ENCODE measurements at regions not wholly inside any gene's neighbourhood (a gene's known extent, or its start where the extent isn't known, plus 50 kb on each side); places are given as distances from the start of the nearest gene placed in this dataset.

- no peak for TF ChIP-seq EZH2 (IDR thresholded peaks at IDR 0.05; ENCODE audit: borderline replicate concordance, low read depth, low read length, severe bottlenecking)
- TF ChIP-seq GATA2 (IDR thresholded peaks at IDR 0.05; ENCODE audit: insufficient read depth, insufficient read length, low read depth, low read length), result no peak
- TF ChIP-seq POLR2A (IDR thresholded peaks at IDR 0.05; ENCODE audit: low read depth, low read length), result no peak
- no peak for TF ChIP-seq MYC (IDR thresholded peaks at IDR 0.05; ENCODE audit: low read depth, low read length)
- no peak for TF ChIP-seq CTCF (IDR thresholded peaks at IDR 0.05; ENCODE audit: extremely low read depth in 1 of 2, insufficient read depth in 1 of 2, low read depth in 1 of 2, low read length in 2 of 2)
- no peak for TF ChIP-seq FOS (IDR thresholded peaks at IDR 0.05; ENCODE audit: borderline replicate concordance, insufficient read depth, low read length)
- TF ChIP-seq MAX (IDR thresholded peaks at IDR 0.05; ENCODE audit: insufficient read depth, insufficient read length), result no peak
- TF ChIP-seq JUN (IDR thresholded peaks at IDR 0.05; ENCODE audit: borderline replicate concordance, insufficient read depth, insufficient read length, low read depth), result no peak
- TF ChIP-seq POLR2AphosphoS5 (IDR thresholded peaks at IDR 0.05; ENCODE audit: insufficient read depth, low read depth, low read length), result no peak
- H3K4me1 ChIP-seq (ENCODE audit: control insufficient read depth, extremely low read depth, insufficient read depth, low read length), result no peaks in the 10 kb centered on the region
- H3K27me3 ChIP-seq (ENCODE audit: control insufficient read depth in 2 of 2, insufficient read depth in 2 of 2, low read length in 2 of 2), result no peaks in the 10 kb centered on the region
- H4K20me1 ChIP-seq (replicated peaks; ENCODE audit: control insufficient read depth, extremely low read depth, insufficient read depth, low read length), result no peaks in the 10 kb centered on the region
- no peak overlapping the region for H3K4me2 ChIP-seq (ENCODE audit: insufficient read depth, low read length)
- H3K36me3 ChIP-seq (ENCODE audit: control insufficient read depth in 2 of 2, extremely low read depth in 1 of 2, insufficient read depth in 2 of 2, low read length in 2 of 2), result no peaks in the 10 kb centered on the region
- intact Hi-C loops (cut with micrococcal nuclease) (no loop called here), dilution Hi-C loops (cut with MboI; ENCODE audit: extremely low pct_ligation_motif_present, low sequenced_read_pairs) (no loop called here)
- DNase-seq (ENCODE audit: low read depth, low spot score) (no peak), FAIRE-seq (no peak)
- no TSS peak for BruUV-seq (replicated peaks)
- no peaks in the 10 kb centered on the region for H3K9me1 ChIP-seq (replicated peaks; ENCODE audit: control insufficient read depth, extremely low read depth, insufficient read depth, low read length)
- H3K4me3 ChIP-seq (replicated peaks in 1 of 3; ENCODE audit: insufficient read depth in 1 of 3, low read depth in 1 of 3, low read length in 3 of 3), result no peak overlapping the region
- CTCF ChIA-PET, result no interaction called here
- no peaks in the 10 kb centered on the region for H3K79me2 ChIP-seq (ENCODE audit: control insufficient read depth, insufficient read depth, low read length)
- no peak overlapping the region for H2AFZ ChIP-seq (ENCODE audit: low read depth, low read length)
- no peak overlapping the region for H3K27ac ChIP-seq (ENCODE audit: insufficient read depth, low read depth, low read length)
- H3K9ac ChIP-seq (replicated peaks; ENCODE audit: extremely low read depth, insufficient read depth, low read length), result no peak overlapping the region
- POLR2A ChIA-PET, result no interaction called here
- H3K9me3 ChIP-seq (replicated peaks; ENCODE audit: control insufficient read depth, insufficient read depth, low read length), result no peaks in the 10 kb centered on the region
Measured at GRCh38 chr7:148495605-148496004, 95.0 kb upstream of the C7orf33 start.

All from endothelial cell of umbilical vein (primary cell).